IMR-90 (cell line): ENCODE measurements at regions not wholly inside any gene's neighbourhood (a gene's known extent, or its start where the extent isn't known, plus 50 kb on each side); places are given as distances from the start of the nearest gene placed in this dataset.

ENCODE experiments used
- ATAC-seq: fragments of 200-7000 bp; cut with Tn5 transposase; 2 replicates; pipeline ENCODE4 v1.9.1; 2020; ENCODE audit warnings: low read depth, mild to moderate bottlenecking, moderate library complexity
- BruUV-seq: library from RNA; stranded (reverse); fragments of 400-500 nt; replicated peaks from 2 replicates; lab custom pipeline; 2021; lab: Mats Ljungman, UMichigan
- CTCF ChIA-PET: fragments of 300-600 bp; formaldehyde crosslinking; extraction: SDS; loops from one replicate; lab custom pipeline; 2021; ENCODE audit warnings: antibody characterized with exemption; lab: Yijun Ruan, JAX
- POLR2A ChIA-PET: fragments of 300-600 bp; sonication (Branson Sonifier 250); formaldehyde crosslinking; loops from one replicate; lab custom pipeline; 2022; ENCODE audit warnings: antibody characterized with exemption; ENCODE audit not compliant: unreplicated experiment; lab: Charles Lee
- DNase-seq: peaks from one replicate; pipeline ENCODE4 v3.0.0; 2013
- H2AFZ ChIP-seq: replicated peaks from 2 replicates; pipeline ENCODE3; 2013; ENCODE audit warnings: low read length, mild to moderate bottlenecking; ENCODE audit not compliant: poor library complexity
- H2AK5ac ChIP-seq: 2 replicates; pipeline ENCODE4 v1.6.1; 2013; ENCODE audit warnings: low read depth, low read length, inconsistent platforms
- H2AK9ac ChIP-seq: replicated peaks from 2 replicates; pipeline ENCODE3; 2013; ENCODE audit warnings: mild to moderate bottlenecking, low read depth, low read length, moderate library complexity; ENCODE audit not compliant: poor library complexity
- H2BK120ac ChIP-seq: 2 replicates; pipeline ENCODE4 v1.6.1; 2013; ENCODE audit warnings: low read depth, low read length, inconsistent platforms
- H2BK15ac ChIP-seq: 3 replicates; pipeline ENCODE4 v1.6.1; 2013; ENCODE audit warnings: low read depth, low read length, inconsistent platforms
- H2BK20ac ChIP-seq: 2 replicates; pipeline ENCODE4 v1.6.1; 2013; ENCODE audit warnings: low read depth, mild to moderate bottlenecking, inconsistent platforms, low read length, moderate library complexity
- H2BK5ac ChIP-seq: 2 replicates; pipeline ENCODE4 v1.6.1; 2013; ENCODE audit warnings: mild to moderate bottlenecking, low read depth, low read length, inconsistent platforms; ENCODE audit not compliant: poor library complexity, severe bottlenecking
- H3K14ac ChIP-seq: replicated peaks from 2 replicates; pipeline ENCODE4 v1.6.1; 2013; ENCODE audit warnings: low read depth, low read length, inconsistent platforms
- H3K18ac ChIP-seq: 2 replicates; pipeline ENCODE4 v1.6.1; 2013; ENCODE audit warnings: low read depth, low read length, control low read depth
- H3K23ac ChIP-seq: 2 replicates; pipeline ENCODE4 v1.6.1; 2013; ENCODE audit warnings: low read depth, low read length, inconsistent platforms
- H3K27ac ChIP-seq: 2 replicates; pipeline ENCODE4 v1.5.1; 2013; ENCODE audit warnings: mild to moderate bottlenecking, control low read depth, low read length; ENCODE audit not compliant: insufficient read depth
- H3K27me3 ChIP-seq: 2 replicates; pipeline ENCODE4 v1.6.1; 2013; ENCODE audit warnings: low read length; ENCODE audit not compliant: control insufficient read depth, insufficient read depth
- H3K36me3 ChIP-seq: 2 replicates; pipeline ENCODE4 v1.6.1; 2013; ENCODE audit warnings: low read length, mixed read lengths; ENCODE audit not compliant: control insufficient read depth, insufficient read depth
- H3K4ac ChIP-seq: 2 replicates; pipeline ENCODE4 v1.6.1; 2013; ENCODE audit warnings: low read depth, low read length, inconsistent platforms
- H3K4me1 ChIP-seq: 2 replicates; pipeline ENCODE4 v1.6.1; 2013; ENCODE audit warnings: low read length, mixed read lengths; ENCODE audit not compliant: control insufficient read depth, insufficient read depth
- H3K4me2 ChIP-seq: 2 replicates; pipeline ENCODE4 v1.6.1; 2013; ENCODE audit warnings: low read depth, mild to moderate bottlenecking, control low read depth, low read length, moderate library complexity
- H3K4me3 ChIP-seq: 2 replicates; pipeline ENCODE4 v1.5.1; 2013; ENCODE audit warnings: low read depth, mild to moderate bottlenecking, control low read depth, low read length, moderate library complexity; ENCODE audit not compliant: insufficient read depth
- H3K56ac ChIP-seq: 2 replicates; pipeline ENCODE4 v1.6.1; 2013; ENCODE audit warnings: low read length, inconsistent platforms; ENCODE audit not compliant: insufficient read depth; ENCODE audit errors: extremely low read depth
- H3K79me1 ChIP-seq, 2 experiments: 2 replicates each; pipeline ENCODE4 v1.6.1; 2013; ENCODE audit warnings: low read length in 2 of 2, inconsistent platforms in 1 of 2, low read depth in 1 of 2
- H3K9ac ChIP-seq: 2 replicates; pipeline ENCODE4 v1.6.1; 2013; ENCODE audit warnings: low read depth, low read length, control low read depth
- H3K9me1 ChIP-seq: 2 replicates; pipeline ENCODE4 v1.6.1; 2013; ENCODE audit warnings: low read length, inconsistent platforms; ENCODE audit not compliant: insufficient read depth
- H3K9me3 ChIP-seq: 2 replicates; pipeline ENCODE4 v1.6.1; 2013; ENCODE audit warnings: low read length; ENCODE audit not compliant: control insufficient read depth, insufficient read depth
- H4K20me1 ChIP-seq: 2 replicates; pipeline ENCODE4 v1.6.1; 2013; ENCODE audit warnings: low read length, inconsistent platforms; ENCODE audit not compliant: insufficient read depth
- H4K5ac ChIP-seq: 2 replicates; pipeline ENCODE4 v1.6.1; 2013; ENCODE audit warnings: mild to moderate bottlenecking, low read depth, low read length, control low read depth
- H4K8ac ChIP-seq, 2 experiments: 2 replicates each; pipeline ENCODE4 v1.6.1; 2013; ENCODE audit warnings: low read depth in 2 of 2, low read length in 2 of 2, control low read depth in 1 of 2, inconsistent platforms in 1 of 2
- H4K91ac ChIP-seq: 2 replicates; pipeline ENCODE4 v1.6.1; 2013; ENCODE audit warnings: low read depth, low read length, inconsistent platforms; ENCODE audit not compliant: insufficient read depth
- MAZ ChIP-seq: IDR thresholded peaks from 2 replicates; pipeline ENCODE4 v1.6.1; 2012; ENCODE audit warnings: low read depth, mild to moderate bottlenecking, low read length, improper control_type of control experiment, moderate library complexity, borderline replicate concordance
- POLR2A ChIP-seq: IDR thresholded peaks from 2 replicates; pipeline ENCODE4 v1.6.1; 2012; ENCODE audit warnings: mild to moderate bottlenecking, low read depth, low read length
- RAD21 ChIP-seq: IDR thresholded peaks from 2 replicates; pipeline ENCODE4 v1.6.1; 2012; ENCODE audit warnings: low read length, improper control_type of control experiment
- USF2 ChIP-seq: fragments of 150-350 bp; IDR thresholded peaks from 2 replicates; pipeline ENCODE4 v1.6.1; 2017; ENCODE audit warnings: mild to moderate bottlenecking, antibody characterized with exemption, low read length, low read depth
- WGBS, 2 experiments: methylation state at CpG; one replicate each; pipeline versions ENCODE4 v1.1.5 to v1.1.7; 2013; ENCODE audit warnings: missing lambda C conversion rate in 2 of 2; ENCODE audit not compliant: insufficient read length in 1 of 2; ENCODE audit errors: extremely low coverage in 2 of 2; 5-methylcytosine and 5-hydroxymethylcytosine counted together
- dilution Hi-C: fragments of 300-500 bp; cut with HindIII; formaldehyde crosslinking; loops from one replicate; pipeline ENCODE4 v1.14.3; 2018; ENCODE audit warnings: low sequenced_read_pairs; ENCODE audit not compliant: unreplicated experiment
- in situ Hi-C: fragments of 300-500 bp; cut with MboI; formaldehyde crosslinking; loops from 3 replicates; pipeline ENCODE4 v1.14.3; 2019; ENCODE audit warnings: low sequenced_read_pairs, inconsistent platforms, mixed read lengths
- intact Hi-C: fragments of 100-400 bp; cut with micrococcal nuclease; formaldehyde crosslinking; loops from 2 replicates; pipeline ENCODE4 v1.10.0; 2022

- Histone ChIP-seq H3K79me1 (no peaks in the 10 kb centered on the region), H4K8ac (no peak overlapping the region), H3K4ac (no peak overlapping the region), H3K36me3 (no peaks in the 10 kb centered on the region), H3K27me3 (no peaks in the 10 kb centered on the region), H3K9me1 (no peaks in the 10 kb centered on the region), H3K18ac (no peak overlapping the region), H3K23ac (no peak overlapping the region), H2BK120ac (no peak overlapping the region), H3K27ac (no peak overlapping the region), H2BK15ac (no peak overlapping the region), H3K9ac (no peak overlapping the region), H3K14ac (no peak overlapping the region), H4K5ac (no peak overlapping the region), H4K91ac (no peak overlapping the region), H3K4me3 (no peak overlapping the region), H2AK9ac (no peak overlapping the region), H3K56ac (no peak overlapping the region), H3K4me1 (no peaks in the 10 kb centered on the region), H4K20me1 (no peaks in the 10 kb centered on the region), H3K4me2 (no peak overlapping the region), H2BK20ac (no peak overlapping the region), H2AK5ac (no peak overlapping the region), H3K9me3 (peaks cover 30% of the 10 kb centered on the region), H2AFZ (no peak overlapping the region), H2BK5ac (no peak overlapping the region)
- TF ChIP-seq MAZ (no peak), USF2 (no peak), POLR2A (no peak), RAD21 (no peak)
- CTCF ChIA-PET = no interaction called here
- ATAC-seq (no peak), DNase-seq (no peak)
- intact Hi-C loops (no loop called here), dilution Hi-C loops (no loop called here), in situ Hi-C loops (no loop called here)
- no CpG with 5 or more reads among the region's 19 CpGs for WGBS, 2 experiments
- BruUV-seq = no TSS peak
- POLR2A ChIA-PET = no interaction called here
These were observed 214.7 kb downstream of the IRX2 start for GRCh38 chr5:2536632-2537377.
